Thyroid gland (tissue), 4 donors: ENCODE measurements at regions not wholly inside any gene's neighbourhood (a gene's known extent, or its start where the extent isn't known, plus 50 kb on each side); places are given as distances from the start of the nearest gene placed in this dataset.

Experiments
- CTCF ChIP-seq, 6 experiments: fragments of 200-600 bp in 3 of 6; fragments of 450-650 bp in 3 of 6; sonication (generic) in 3 of 6; IDR thresholded peaks; one replicate each; pipeline ENCODE4 v1.5.1; 2016 to 2019; ENCODE audit warnings: antibody characterized with exemption in 6 of 6, mild to moderate bottlenecking in 2 of 6, inconsistent platforms in 1 of 6, moderate library complexity in 1 of 6
- POLR2A ChIP-seq, 2 donors: fragments of 450-650 bp; IDR thresholded peaks; one replicate each; pipeline ENCODE4 v1.6.1; 2017; ENCODE audit warnings: antibody characterized with exemption in 2 of 2, mild to moderate bottlenecking in 2 of 2, moderate library complexity in 1 of 2

DNA sequence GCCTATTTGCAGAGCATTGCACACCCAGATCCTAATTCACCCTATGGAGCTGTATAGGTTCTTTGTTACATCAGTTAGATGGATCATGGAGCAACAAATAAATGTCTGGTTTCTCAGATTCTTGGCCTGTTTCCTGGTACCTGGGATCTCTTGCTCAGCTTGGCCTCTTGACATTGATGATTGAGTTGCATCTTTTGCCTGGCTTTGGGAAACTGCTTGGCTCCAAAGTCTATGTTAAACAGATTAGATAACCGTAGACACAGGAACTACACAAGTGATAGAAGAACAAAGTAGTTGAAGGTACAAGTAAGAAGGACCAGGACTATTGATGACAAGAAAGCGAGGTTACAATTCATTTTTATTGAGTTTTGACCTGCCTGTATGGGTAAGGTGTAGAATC, 77.3 kb downstream of the TMEM100 start:
- TF ChIP-seq CTCF (IDR thresholded peaks at IDR 0.05): no peak
- no peak for TF ChIP-seq POLR2A (IDR thresholded peaks at IDR 0.05)
